ENCODE measurements at regions not wholly inside any gene's neighbourhood (a gene's known extent, or its start where the extent isn't known, plus 50 kb on each side); places are given as distances from the start of the nearest gene placed in this dataset.

GRCh38 chr4:58075724-58076123, 965.5 kb upstream of the IGFBP7 start:
- no peaks in the 10 kb centered on the region for H3K27me3 ChIP-seq (replicated peaks in 1 of 2; ENCODE audit: control insufficient read depth in 2 of 2, insufficient read depth in 2 of 2, low read length in 1 of 2)
- BruUV-seq (replicated peaks): no TSS peak
- RAD21 ChIA-PET (ENCODE audit: unreplicated experiment): no interaction called here
- FAIRE-seq (no peak), DNase-seq (ENCODE audit: low read depth, low spot score) (no peak), ATAC-seq (no peak)
- H3K4me1 ChIP-seq (ENCODE audit: control insufficient read depth, insufficient read depth, low read length): no peaks in the 10 kb centered on the region
- no peak overlapping the region for H2AFZ ChIP-seq (ENCODE audit: control insufficient read depth, low read depth, low read length)
- in situ Hi-C loops (cut with MboI) (no loop called here), intact Hi-C loops (cut with micrococcal nuclease; ENCODE audit: unreplicated experiment) (no loop called here)
- H3K9ac ChIP-seq (ENCODE audit: control insufficient read depth, insufficient read depth, low read length): no peak overlapping the region
- no peak overlapping the region for H3K4me3 ChIP-seq
- H4K20me1 ChIP-seq (ENCODE audit: control insufficient read depth, insufficient read depth): no peaks in the 10 kb centered on the region
- no peaks in the 10 kb centered on the region for H3K36me3 ChIP-seq (ENCODE audit: control insufficient read depth in 2 of 2, insufficient read depth in 2 of 2, low read length in 1 of 2)
- POLR2A ChIA-PET: no interaction called here
- no peak overlapping the region for H3K4me2 ChIP-seq (ENCODE audit: control insufficient read depth, insufficient read depth)
- CTCF ChIA-PET: no interaction called here
- SMC1A ChIA-PET (ENCODE audit: uncharacterized antibody, unreplicated experiment): no interaction called here
- no peaks in the 10 kb centered on the region for H3K79me2 ChIP-seq (ENCODE audit: control insufficient read depth, insufficient read depth, low read length)
- no peak overlapping the region for H3K27ac ChIP-seq (ENCODE audit: control insufficient read depth, insufficient read depth)
- no peaks in the 10 kb centered on the region for H3K9me3 ChIP-seq (replicated peaks; ENCODE audit: control insufficient read depth, insufficient read depth, low read length)
- no peak for TF ChIP-seq BMI1 (IDR thresholded peaks at IDR 0.05; ENCODE audit: borderline replicate concordance)
- TF ChIP-seq MEF2B (IDR thresholded peaks at IDR 0.05; ENCODE audit: partially characterized antibody, poor library complexity, severe bottlenecking): no peak
- no peak for TF ChIP-seq RB1 (IDR thresholded peaks at IDR 0.05; ENCODE audit: borderline replicate concordance)
- no peak for TF ChIP-seq ATF7 (IDR thresholded peaks at IDR 0.05; ENCODE audit: low read depth)
- TF ChIP-seq RFX5 (IDR thresholded peaks at IDR 0.05; ENCODE audit: low read depth, low read length): no peak
- no peak for TF ChIP-seq SKIL (IDR thresholded peaks at IDR 0.05; ENCODE audit: low read depth, poor library complexity, severe bottlenecking)
- TF ChIP-seq ZSCAN29 (IDR thresholded peaks at IDR 0.05): no peak
- TF ChIP-seq, protein P1, sequence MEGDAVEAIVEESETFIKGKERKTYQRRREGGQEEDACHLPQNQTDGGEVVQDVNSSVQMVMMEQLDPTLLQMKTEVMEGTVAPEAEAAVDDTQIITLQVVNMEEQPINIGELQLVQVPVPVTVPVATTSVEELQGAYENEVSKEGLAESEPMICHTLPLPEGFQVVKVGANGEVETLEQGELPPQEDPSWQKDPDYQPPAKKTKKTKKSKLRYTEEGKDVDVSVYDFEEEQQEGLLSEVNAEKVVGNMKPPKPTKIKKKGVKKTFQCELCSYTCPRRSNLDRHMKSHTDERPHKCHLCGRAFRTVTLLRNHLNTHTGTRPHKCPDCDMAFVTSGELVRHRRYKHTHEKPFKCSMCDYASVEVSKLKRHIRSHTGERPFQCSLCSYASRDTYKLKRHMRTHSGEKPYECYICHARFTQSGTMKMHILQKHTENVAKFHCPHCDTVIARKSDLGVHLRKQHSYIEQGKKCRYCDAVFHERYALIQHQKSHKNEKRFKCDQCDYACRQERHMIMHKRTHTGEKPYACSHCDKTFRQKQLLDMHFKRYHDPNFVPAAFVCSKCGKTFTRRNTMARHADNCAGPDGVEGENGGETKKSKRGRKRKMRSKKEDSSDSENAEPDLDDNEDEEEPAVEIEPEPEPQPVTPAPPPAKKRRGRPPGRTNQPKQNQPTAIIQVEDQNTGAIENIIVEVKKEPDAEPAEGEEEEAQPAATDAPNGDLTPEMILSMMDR (IDR thresholded peaks at IDR 0.05 in 2 of 3, conservative IDR thresholded peaks at IDR 0.05 in 1 of 3; ENCODE audit: control insufficient read depth in 2 of 3, extremely low read depth in 1 of 3, insufficient read depth in 1 of 3, low read depth in 3 of 3, low read length in 3 of 3): no peak
- TF ChIP-seq SIX5 (IDR thresholded peaks at IDR 0.05; ENCODE audit: low read depth, low read length, severe bottlenecking): no peak
- TF ChIP-seq EGR1 (IDR thresholded peaks at IDR 0.05; ENCODE audit: borderline replicate concordance in 1 of 2, low read depth in 2 of 2, low read length in 2 of 2): no peak
- no peak for TF ChIP-seq ZNF384 (IDR thresholded peaks at IDR 0.05; ENCODE audit: borderline replicate concordance, low read depth, low read length)
- TF ChIP-seq ZZZ3 (IDR thresholded peaks at IDR 0.05; ENCODE audit: control insufficient read depth, insufficient read length, low read depth): no peak
- TF ChIP-seq, protein P2, sequence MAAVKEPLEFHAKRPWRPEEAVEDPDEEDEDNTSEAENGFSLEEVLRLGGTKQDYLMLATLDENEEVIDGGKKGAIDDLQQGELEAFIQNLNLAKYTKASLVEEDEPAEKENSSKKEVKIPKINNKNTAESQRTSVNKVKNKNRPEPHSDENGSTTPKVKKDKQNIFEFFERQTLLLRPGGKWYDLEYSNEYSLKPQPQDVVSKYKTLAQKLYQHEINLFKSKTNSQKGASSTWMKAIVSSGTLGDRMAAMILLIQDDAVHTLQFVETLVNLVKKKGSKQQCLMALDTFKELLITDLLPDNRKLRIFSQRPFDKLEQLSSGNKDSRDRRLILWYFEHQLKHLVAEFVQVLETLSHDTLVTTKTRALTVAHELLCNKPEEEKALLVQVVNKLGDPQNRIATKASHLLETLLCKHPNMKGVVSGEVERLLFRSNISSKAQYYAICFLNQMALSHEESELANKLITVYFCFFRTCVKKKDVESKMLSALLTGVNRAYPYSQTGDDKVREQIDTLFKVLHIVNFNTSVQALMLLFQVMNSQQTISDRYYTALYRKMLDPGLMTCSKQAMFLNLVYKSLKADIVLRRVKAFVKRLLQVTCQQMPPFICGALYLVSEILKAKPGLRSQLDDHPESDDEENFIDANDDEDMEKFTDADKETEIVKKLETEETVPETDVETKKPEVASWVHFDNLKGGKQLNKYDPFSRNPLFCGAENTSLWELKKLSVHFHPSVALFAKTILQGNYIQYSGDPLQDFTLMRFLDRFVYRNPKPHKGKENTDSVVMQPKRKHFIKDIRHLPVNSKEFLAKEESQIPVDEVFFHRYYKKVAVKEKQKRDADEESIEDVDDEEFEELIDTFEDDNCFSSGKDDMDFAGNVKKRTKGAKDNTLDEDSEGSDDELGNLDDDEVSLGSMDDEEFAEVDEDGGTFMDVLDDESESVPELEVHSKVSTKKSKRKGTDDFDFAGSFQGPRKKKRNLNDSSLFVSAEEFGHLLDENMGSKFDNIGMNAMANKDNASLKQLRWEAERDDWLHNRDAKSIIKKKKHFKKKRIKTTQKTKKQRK (IDR thresholded peaks at IDR 0.05; ENCODE audit: low read depth, low read length): no peak
- no peak for TF ChIP-seq STAT1 (conservative IDR thresholded peaks at IDR 0.05)
- TF ChIP-seq DPF2 (IDR thresholded peaks at IDR 0.05): no peak
- TF ChIP-seq, protein P3, sequence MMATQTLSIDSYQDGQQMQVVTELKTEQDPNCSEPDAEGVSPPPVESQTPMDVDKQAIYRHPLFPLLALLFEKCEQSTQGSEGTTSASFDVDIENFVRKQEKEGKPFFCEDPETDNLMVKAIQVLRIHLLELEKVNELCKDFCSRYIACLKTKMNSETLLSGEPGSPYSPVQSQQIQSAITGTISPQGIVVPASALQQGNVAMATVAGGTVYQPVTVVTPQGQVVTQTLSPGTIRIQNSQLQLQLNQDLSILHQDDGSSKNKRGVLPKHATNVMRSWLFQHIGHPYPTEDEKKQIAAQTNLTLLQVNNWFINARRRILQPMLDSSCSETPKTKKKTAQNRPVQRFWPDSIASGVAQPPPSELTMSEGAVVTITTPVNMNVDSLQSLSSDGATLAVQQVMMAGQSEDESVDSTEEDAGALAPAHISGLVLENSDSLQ (IDR thresholded peaks at IDR 0.05): no peak
- TF ChIP-seq ZNF217 (IDR thresholded peaks at IDR 0.05): no peak

Measured in GM12878 (cell line).